IPS-18a (cell line): ENCODE measurements at regions not wholly inside any gene's neighbourhood (a gene's known extent, or its start where the extent isn't known, plus 50 kb on each side); places are given as distances from the start of the nearest gene placed in this dataset.

Experiments
- H3K27ac ChIP-seq: one replicate; pipeline ENCODE4 v1.5.1; 2013; ENCODE audit warnings: low read length
- H3K27me3 ChIP-seq: one replicate; pipeline ENCODE4 v1.6.1; 2013; ENCODE audit warnings: mild to moderate bottlenecking, low read length; ENCODE audit not compliant: control insufficient read depth, insufficient read depth
- H3K36me3 ChIP-seq: one replicate; pipeline ENCODE4 v1.6.1; 2013; ENCODE audit warnings: low read depth, low read length; ENCODE audit not compliant: control insufficient read depth
- H3K4me1 ChIP-seq: one replicate; pipeline ENCODE4 v1.6.1; 2013; ENCODE audit warnings: low read depth, low read length; ENCODE audit not compliant: control insufficient read depth
- H3K4me3 ChIP-seq: one replicate; pipeline ENCODE4 v1.5.1; 2013; ENCODE audit warnings: low read length
- H3K9ac ChIP-seq: one replicate; pipeline ENCODE4 v1.6.1; 2013; ENCODE audit warnings: mild to moderate bottlenecking, low read length, moderate library complexity
- H3K9me3 ChIP-seq: one replicate; pipeline ENCODE4 v1.6.1; 2013; ENCODE audit warnings: low read depth, low read length; ENCODE audit not compliant: control insufficient read depth

GRCh38 chr5:173770637-173771036 is 117.5 kb upstream of the CPEB4 start:
- Histone ChIP-seq H3K9me3 (no peaks in the 10 kb centered on the region), H3K36me3 (no peaks in the 10 kb centered on the region), H3K9ac (no peak overlapping the region), H3K27me3 (no peaks in the 10 kb centered on the region), H3K4me1 (peaks cover 9% of the 10 kb centered on the region), H3K27ac (no peak overlapping the region), H3K4me3 (no peak overlapping the region)

GRCh38 chr5:173771121-173771724 is 116.9 kb upstream of the CPEB4 start:
- Histone ChIP-seq H3K36me3 (no peaks in the 10 kb centered on the region), H3K4me1 (peaks cover 9% of the 10 kb centered on the region), H3K9me3 (no peaks in the 10 kb centered on the region), H3K4me3 (no peak overlapping the region), H3K9ac (no peak overlapping the region), H3K27me3 (no peaks in the 10 kb centered on the region), H3K27ac (no peak overlapping the region)

- Histone ChIP-seq H3K9ac (no peak overlapping the region), H3K27me3 (no peaks in the 10 kb centered on the region), H3K27ac (no peak overlapping the region), H3K4me3 (no peak overlapping the region), H3K36me3 (no peaks in the 10 kb centered on the region), H3K4me1 (peaks cover 9% of the 10 kb centered on the region), H3K9me3 (no peaks in the 10 kb centered on the region)
These were observed 116.3 kb upstream of the CPEB4 start for GRCh38 chr5:173771725-173772383.

GRCh38 chr5:173772384-173773059 is 115.6 kb upstream of the CPEB4 start:
- H3K9ac ChIP-seq: no peak overlapping the region
- no peaks in the 10 kb centered on the region for H3K36me3 ChIP-seq
- no peaks in the 10 kb centered on the region for H3K27me3 ChIP-seq
- H3K27ac ChIP-seq: no peak overlapping the region
- H3K9me3 ChIP-seq: no peaks in the 10 kb centered on the region
- peaks cover 9% of the 10 kb centered on the region for H3K4me1 ChIP-seq
- H3K4me3 ChIP-seq: no peak overlapping the region

GRCh38 chr5:173774271-173774761 is 113.8 kb upstream of the CPEB4 start:
- H3K9me3 ChIP-seq: no peaks in the 10 kb centered on the region
- no peaks in the 10 kb centered on the region for H3K36me3 ChIP-seq
- no peak overlapping the region for H3K27ac ChIP-seq
- no peak overlapping the region for H3K9ac ChIP-seq
- H3K4me1 ChIP-seq: peaks cover 9% of the 10 kb centered on the region
- no peaks in the 10 kb centered on the region for H3K27me3 ChIP-seq
- no peak overlapping the region for H3K4me3 ChIP-seq

- H3K9ac ChIP-seq: no peak overlapping the region
- no peaks in the 10 kb centered on the region for H3K27me3 ChIP-seq
- H3K27ac ChIP-seq: no peak overlapping the region
- no peaks in the 10 kb centered on the region for H3K9me3 ChIP-seq
- peaks cover 9% of the 10 kb centered on the region for H3K4me1 ChIP-seq
- no peaks in the 10 kb centered on the region for H3K36me3 ChIP-seq
- no peak overlapping the region for H3K4me3 ChIP-seq
These were observed 112.6 kb upstream of the CPEB4 start for GRCh38 chr5:173775261-173776197.

GRCh38 chr5:173777149-173777548 is 111.0 kb upstream of the CPEB4 start:
- Histone ChIP-seq H3K9ac (no peak overlapping the region), H3K27ac (no peak overlapping the region), H3K36me3 (no peaks in the 10 kb centered on the region), H3K4me1 (no peaks in the 10 kb centered on the region), H3K9me3 (no peaks in the 10 kb centered on the region), H3K27me3 (no peaks in the 10 kb centered on the region), H3K4me3 (no peak overlapping the region)

- H3K4me3 ChIP-seq: no peak overlapping the region
- no peak overlapping the region for H3K9ac ChIP-seq
- H3K36me3 ChIP-seq: no peaks in the 10 kb centered on the region
- no peaks in the 10 kb centered on the region for H3K4me1 ChIP-seq
- no peaks in the 10 kb centered on the region for H3K27me3 ChIP-seq
- H3K27ac ChIP-seq: no peak overlapping the region
- no peaks in the 10 kb centered on the region for H3K9me3 ChIP-seq
These were observed 110.5 kb upstream of the CPEB4 start for GRCh38 chr5:173777674-173778073.

GRCh38 chr5:173778152-173778782 is 109.9 kb upstream of the CPEB4 start:
- no peak overlapping the region for H3K4me3 ChIP-seq
- no peaks in the 10 kb centered on the region for H3K36me3 ChIP-seq
- H3K9me3 ChIP-seq: no peaks in the 10 kb centered on the region
- no peak overlapping the region for H3K9ac ChIP-seq
- H3K27ac ChIP-seq: no peak overlapping the region
- no peaks in the 10 kb centered on the region for H3K4me1 ChIP-seq
- no peaks in the 10 kb centered on the region for H3K27me3 ChIP-seq

GRCh38 chr5:173778784-173779304 is 109.3 kb upstream of the CPEB4 start:
- Histone ChIP-seq H3K9ac (no peak overlapping the region), H3K4me1 (no peaks in the 10 kb centered on the region), H3K4me3 (no peak overlapping the region), H3K9me3 (no peaks in the 10 kb centered on the region), H3K36me3 (no peaks in the 10 kb centered on the region), H3K27ac (no peak overlapping the region), H3K27me3 (no peaks in the 10 kb centered on the region)
